B cell (primary cell): ENCODE measurements at regions not wholly inside any gene's neighbourhood (a gene's known extent, or its start where the extent isn't known, plus 50 kb on each side); places are given as distances from the start of the nearest gene placed in this dataset.

Source experiments
- ATAC-seq: fragments of 200-7000 bp; cut with Tn5 transposase; one replicate; pipeline ENCODE4 v1.10.0; 2021; ENCODE audit warnings: low read depth, mild to moderate bottlenecking, moderate number of reproducible peaks, moderate library complexity
- CTCF ChIA-PET: fragments of 350-600 bp; sonication (Branson Sonifier 250); formaldehyde crosslinking; loops from one replicate; lab custom pipeline; 2021; ENCODE audit warnings: antibody characterized with exemption, inconsistent platforms; lab: Charles Lee
- POLR2A ChIA-PET: fragments of 350-600 bp; sonication (Branson Sonifier 250); formaldehyde crosslinking; loops from one replicate; lab custom pipeline; 2021; ENCODE audit warnings: antibody characterized with exemption; lab: Charles Lee
- DNase-seq: peaks from one replicate; pipeline ENCODE4 v3.0.0; 2013
- H2AFZ ChIP-seq: 2 replicates; pipeline ENCODE4 v1.6.1; 2012; ENCODE audit warnings: mild to moderate bottlenecking, low read depth, low read length; ENCODE audit not compliant: insufficient read depth, poor library complexity, severe bottlenecking
- H3K27ac ChIP-seq, 2 donors: 1 replicate in 1 of 2; 2 replicates in 1 of 2; pipeline ENCODE4 v1.5.1; 2012 to 2013; ENCODE audit warnings: low read length in 2 of 2, mild to moderate bottlenecking in 2 of 2, moderate library complexity in 1 of 2
- H3K27me3 ChIP-seq, 4 experiments: fragments of 200-600 bp in 1 of 4; sonication (generic) in 1 of 4; replicated peaks in 1 of 4; 1 replicate in 2 of 4; 2 replicates in 2 of 4; pipeline versions ENCODE4 v1.6.1 to v1.7.0; 2013 to 2016; ENCODE audit warnings: low read length in 3 of 4, mild to moderate bottlenecking in 2 of 4, mixed read lengths in 1 of 4, moderate library complexity in 1 of 4; ENCODE audit not compliant: insufficient read depth in 4 of 4, control insufficient read depth in 3 of 4; ENCODE audit errors: control extremely low read depth in 1 of 4
- H3K36me3 ChIP-seq, 2 experiments: replicated peaks in 1 of 2; 1 replicate in 1 of 2; 2 replicates in 1 of 2; pipeline versions ENCODE4 v1.6.1 to v1.7.1; 2013; ENCODE audit warnings: low read length in 1 of 2; ENCODE audit not compliant: insufficient read depth in 2 of 2, control insufficient read depth in 1 of 2; ENCODE audit errors: control extremely low read depth in 1 of 2, extremely low read depth in 1 of 2
- H3K4me1 ChIP-seq, 2 donors: fragments of 200-600 bp in 1 of 2; sonication (generic) in 1 of 2; 1 replicate in 1 of 2; 2 replicates in 1 of 2; pipeline versions ENCODE4 v1.5.1 to v1.6.1; 2013 to 2017; ENCODE audit warnings: low read length in 2 of 2; ENCODE audit not compliant: control insufficient read depth in 2 of 2, insufficient read depth in 2 of 2
- H3K4me2 ChIP-seq: replicated peaks from 2 replicates; pipeline ENCODE3; 2012; ENCODE audit warnings: mild to moderate bottlenecking, low read depth, low read length; ENCODE audit not compliant: poor library complexity, severe bottlenecking
- H3K4me3 ChIP-seq, 5 experiments: fragments of 200-600 bp in 1 of 5; sonication (generic) in 1 of 5; 1 replicate in 3 of 5; 2 replicates in 2 of 5; pipeline versions ENCODE4 v1.5.1 to v1.7.0; 2011 to 2016; ENCODE audit warnings: low read length in 4 of 5, mild to moderate bottlenecking in 4 of 5, low read depth in 2 of 5, control low read depth in 1 of 5, moderate library complexity in 1 of 5; ENCODE audit not compliant: insufficient read depth in 1 of 5; ENCODE audit errors: control extremely low read depth in 1 of 5, extremely low read depth in 1 of 5
- H3K79me2 ChIP-seq: fragments of 200-600 bp; sonication (generic); one replicate; pipeline ENCODE4 v1.6.0; 2016; ENCODE audit warnings: low read length; ENCODE audit not compliant: control insufficient read depth, insufficient read depth
- H3K9ac ChIP-seq: fragments of 200-600 bp; sonication (generic); 2 replicates; pipeline ENCODE4 v1.6.1; 2017; ENCODE audit warnings: mild to moderate bottlenecking, low read length, moderate library complexity
- H3K9me3 ChIP-seq, 3 donors: one replicate each; pipeline versions ENCODE4 v1.6.1 to v1.7.1; 2013; ENCODE audit warnings: low read length in 2 of 3; ENCODE audit not compliant: control insufficient read depth in 2 of 3, insufficient read depth in 1 of 3; ENCODE audit errors: control extremely low read depth in 1 of 3
- H4K20me1 ChIP-seq: 2 replicates; pipeline ENCODE4 v1.6.0; 2012; ENCODE audit warnings: mild to moderate bottlenecking, low read length; ENCODE audit not compliant: insufficient read depth, control insufficient read depth, poor library complexity, severe bottlenecking
- H3K27ac Mint-ChIP-seq: one replicate; pipeline ENCODE4 v1.8.0; 2021; ENCODE audit warnings: mixed read lengths
- H3K27me3 Mint-ChIP-seq: one replicate; pipeline ENCODE4 v1.8.0; 2021; ENCODE audit warnings: mixed read lengths
- H3K4me1 Mint-ChIP-seq: one replicate; pipeline ENCODE4 v1.8.0; 2021; ENCODE audit warnings: mixed read lengths
- H3K4me3 Mint-ChIP-seq: one replicate; pipeline ENCODE4 v1.8.0; 2021; ENCODE audit warnings: mixed read lengths
- H3K9me3 Mint-ChIP-seq: one replicate; pipeline ENCODE4 v1.8.0; 2022; ENCODE audit warnings: mixed read lengths; ENCODE audit not compliant: insufficient read depth
- EZH2 ChIP-seq: IDR thresholded peaks from 2 replicates; pipeline ENCODE4 v1.6.1; 2012; ENCODE audit warnings: borderline replicate concordance, low read depth, mild to moderate bottlenecking, moderate library complexity, low read length; ENCODE audit not compliant: insufficient read depth, poor library complexity, severe bottlenecking
- WGBS: methylation state at CpG from one replicate; pipeline ENCODE4 v1.1.5; 2013; ENCODE audit warnings: missing lambda C conversion rate; ENCODE audit not compliant: insufficient coverage; 5-methylcytosine and 5-hydroxymethylcytosine counted together
- intact Hi-C: fragments of 100-400 bp; cut with micrococcal nuclease; formaldehyde crosslinking; loops from one replicate; pipeline ENCODE4 v1.10.0; 2022
- TF ChIP-seq, protein P1 (sequence below): fragments of 200-600 bp; IDR thresholded peaks from one replicate; pipeline ENCODE4 v1.8.0; 2022; ENCODE audit warnings: antibody characterized with exemption, mild to moderate bottlenecking

GRCh38 chr11:79971255-79971654 is 530.4 kb upstream of the TENM4 start:
- intact Hi-C loops: no loop called here
- TF ChIP-seq EZH2: no peak
- TF ChIP-seq, protein P1, sequence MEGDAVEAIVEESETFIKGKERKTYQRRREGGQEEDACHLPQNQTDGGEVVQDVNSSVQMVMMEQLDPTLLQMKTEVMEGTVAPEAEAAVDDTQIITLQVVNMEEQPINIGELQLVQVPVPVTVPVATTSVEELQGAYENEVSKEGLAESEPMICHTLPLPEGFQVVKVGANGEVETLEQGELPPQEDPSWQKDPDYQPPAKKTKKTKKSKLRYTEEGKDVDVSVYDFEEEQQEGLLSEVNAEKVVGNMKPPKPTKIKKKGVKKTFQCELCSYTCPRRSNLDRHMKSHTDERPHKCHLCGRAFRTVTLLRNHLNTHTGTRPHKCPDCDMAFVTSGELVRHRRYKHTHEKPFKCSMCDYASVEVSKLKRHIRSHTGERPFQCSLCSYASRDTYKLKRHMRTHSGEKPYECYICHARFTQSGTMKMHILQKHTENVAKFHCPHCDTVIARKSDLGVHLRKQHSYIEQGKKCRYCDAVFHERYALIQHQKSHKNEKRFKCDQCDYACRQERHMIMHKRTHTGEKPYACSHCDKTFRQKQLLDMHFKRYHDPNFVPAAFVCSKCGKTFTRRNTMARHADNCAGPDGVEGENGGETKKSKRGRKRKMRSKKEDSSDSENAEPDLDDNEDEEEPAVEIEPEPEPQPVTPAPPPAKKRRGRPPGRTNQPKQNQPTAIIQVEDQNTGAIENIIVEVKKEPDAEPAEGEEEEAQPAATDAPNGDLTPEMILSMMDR: no peak

GRCh38 chr11:79966592-79966991 is 525.8 kb upstream of the TENM4 start:
- WGBS: 64% methylated on average over 1 of the region's 1 CpG
- H3K36me3 ChIP-seq: no peaks in the 10 kb centered on the region
- no peak overlapping the region for H3K4me2 ChIP-seq
- no peaks in the 10 kb centered on the region for H3K27me3 ChIP-seq
- Mint-ChIP-seq H3K4me3 (no peak overlapping the region), H3K4me1 (no peaks in the 10 kb centered on the region), H3K27me3 (no peaks in the 10 kb centered on the region), H3K9me3 (peaks cover 2% of the 10 kb centered on the region), H3K27ac (no peak overlapping the region)
- H3K27ac ChIP-seq: no peak overlapping the region
- intact Hi-C loops: no loop called here
- no peak overlapping the region for H2AFZ ChIP-seq
- ATAC-seq (no peak), DNase-seq (no peak)
- no peak for TF ChIP-seq EZH2
- TF ChIP-seq, protein P1: no peak
- H3K4me1 ChIP-seq: no peaks in the 10 kb centered on the region
- POLR2A ChIA-PET: no interaction called here
- no peaks in the 10 kb centered on the region for H4K20me1 ChIP-seq
- no peaks in the 10 kb centered on the region for H3K79me2 ChIP-seq
- H3K9ac ChIP-seq: no peak overlapping the region
- CTCF ChIA-PET: no interaction called here
- no peak overlapping the region for H3K4me3 ChIP-seq
- H3K9me3 ChIP-seq: peaks cover 0 to 7% (median 0%) of the 10 kb centered on the region in 3 donors

More at GRCh38 chr11:79971255-79971654, 530.4 kb upstream of the TENM4 start:
- WGBS: 83% methylated on average over 1 of the region's 3 CpGs
- Mint-ChIP-seq H3K27me3 (no peaks in the 10 kb centered on the region), H3K27ac (no peak overlapping the region), H3K4me1 (no peaks in the 10 kb centered on the region), H3K9me3 (no peaks in the 10 kb centered on the region), H3K4me3 (no peak overlapping the region)
- no peak overlapping the region for H3K9ac ChIP-seq
- no peaks in the 10 kb centered on the region for H4K20me1 ChIP-seq
- no peaks in the 10 kb centered on the region for H3K9me3 ChIP-seq
- H3K36me3 ChIP-seq: no peaks in the 10 kb centered on the region
- H3K27me3 ChIP-seq: no peaks in the 10 kb centered on the region
- no peak overlapping the region for H3K27ac ChIP-seq
- DNase-seq (no peak), ATAC-seq (no peak)
- ChIA-PET CTCF (no interaction called here), POLR2A (no interaction called here)
- H2AFZ ChIP-seq: no peak overlapping the region
- no peaks in the 10 kb centered on the region for H3K79me2 ChIP-seq
- no peak overlapping the region for H3K4me2 ChIP-seq
- H3K4me1 ChIP-seq: no peaks in the 10 kb centered on the region
- H3K4me3 ChIP-seq: no peak overlapping the region
